ENCODE measurements at regions not wholly inside any gene's neighbourhood (a gene's known extent, or its start where the extent isn't known, plus 50 kb on each side); places are given as distances from the start of the nearest gene placed in this dataset.
"Not testable (repeated sequence)": the region's sequence is repeated elsewhere in the genome, so short reads cannot be mapped to it uniquely, and the experiment has no call there.

DNA sequence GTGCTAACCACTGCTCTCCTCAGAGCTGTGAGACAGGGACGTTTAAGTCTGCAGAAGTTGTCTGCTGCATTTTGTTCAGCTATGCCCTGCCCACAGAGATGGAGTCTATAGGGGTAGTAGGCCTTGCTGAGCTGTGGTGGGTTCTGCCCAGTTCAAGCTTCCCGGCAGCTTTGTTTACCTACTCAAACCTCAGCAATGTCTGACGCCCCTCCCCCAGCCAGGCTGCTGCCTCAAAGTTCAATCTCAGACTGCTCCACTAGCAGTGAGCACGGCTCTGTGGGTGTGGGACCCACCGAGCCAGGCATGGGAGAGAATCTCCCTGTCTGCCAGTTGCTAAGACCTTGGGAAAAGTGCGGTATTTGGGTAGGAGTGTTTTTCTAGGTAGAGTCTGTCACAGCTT lies 387.8 kb upstream of the SLC39A10 start:
- Histone ChIP-seq H3K27me3 (ENCODE audit: insufficient read depth, low read depth, severe bottlenecking) (no peaks in the 10 kb centered on the region), H3K27ac (no peak overlapping the region), H3K4me3 (ENCODE audit: low read depth, low read length) (no peak overlapping the region), H3K36me3 (no peaks in the 10 kb centered on the region), H3K9me3 (ENCODE audit: severe bottlenecking) (no peaks in the 10 kb centered on the region)
- TF ChIP-seq, protein P1, sequence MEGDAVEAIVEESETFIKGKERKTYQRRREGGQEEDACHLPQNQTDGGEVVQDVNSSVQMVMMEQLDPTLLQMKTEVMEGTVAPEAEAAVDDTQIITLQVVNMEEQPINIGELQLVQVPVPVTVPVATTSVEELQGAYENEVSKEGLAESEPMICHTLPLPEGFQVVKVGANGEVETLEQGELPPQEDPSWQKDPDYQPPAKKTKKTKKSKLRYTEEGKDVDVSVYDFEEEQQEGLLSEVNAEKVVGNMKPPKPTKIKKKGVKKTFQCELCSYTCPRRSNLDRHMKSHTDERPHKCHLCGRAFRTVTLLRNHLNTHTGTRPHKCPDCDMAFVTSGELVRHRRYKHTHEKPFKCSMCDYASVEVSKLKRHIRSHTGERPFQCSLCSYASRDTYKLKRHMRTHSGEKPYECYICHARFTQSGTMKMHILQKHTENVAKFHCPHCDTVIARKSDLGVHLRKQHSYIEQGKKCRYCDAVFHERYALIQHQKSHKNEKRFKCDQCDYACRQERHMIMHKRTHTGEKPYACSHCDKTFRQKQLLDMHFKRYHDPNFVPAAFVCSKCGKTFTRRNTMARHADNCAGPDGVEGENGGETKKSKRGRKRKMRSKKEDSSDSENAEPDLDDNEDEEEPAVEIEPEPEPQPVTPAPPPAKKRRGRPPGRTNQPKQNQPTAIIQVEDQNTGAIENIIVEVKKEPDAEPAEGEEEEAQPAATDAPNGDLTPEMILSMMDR (IDR thresholded peaks at IDR 0.05; ENCODE audit: low read depth, low read length): no peak
- DNase-seq: peak; percentile 6

- no peak overlapping the region for H3K4me3 ChIP-seq (ENCODE audit: low read depth, low read length)
- no peak overlapping the region for H3K27ac ChIP-seq
- TF ChIP-seq, protein P1 (IDR thresholded peaks at IDR 0.05; ENCODE audit: low read depth, low read length): no peak
- H3K27me3 ChIP-seq (ENCODE audit: insufficient read depth, low read depth, severe bottlenecking): no peaks in the 10 kb centered on the region
- H3K9me3 ChIP-seq (ENCODE audit: severe bottlenecking): no peaks in the 10 kb centered on the region
- DNase-seq: no peak
- H3K36me3 ChIP-seq: no peaks in the 10 kb centered on the region
These were observed 399.0 kb upstream of the SLC39A10 start for GRCh38 chr2:195257979-195258378.

DNA sequence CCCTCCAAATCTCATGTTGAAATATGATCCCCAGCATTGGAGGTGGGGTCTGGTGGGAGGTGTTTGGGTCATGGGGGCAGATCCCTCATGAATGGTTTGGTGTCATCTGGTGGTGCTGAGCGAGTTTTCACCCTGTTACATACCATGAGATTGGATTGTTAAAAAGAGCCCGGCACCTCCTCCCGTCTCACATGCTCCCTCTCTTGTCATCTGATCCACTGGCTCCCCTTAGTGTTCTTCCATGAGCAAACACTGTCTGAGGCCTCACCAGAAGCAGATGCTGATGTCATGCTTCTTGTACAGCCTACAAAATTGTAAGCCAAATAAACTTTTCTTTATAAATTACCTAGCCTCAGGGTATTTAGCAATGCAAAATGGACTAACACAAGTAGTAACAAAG lies 405.0 kb upstream of the SLC39A10 start:
- Histone ChIP-seq H3K27ac (no peak overlapping the region), H3K4me3 (ENCODE audit: low read depth, low read length) (no peak overlapping the region), H3K36me3 (no peaks in the 10 kb centered on the region), H3K9me3 (ENCODE audit: severe bottlenecking) (no peaks in the 10 kb centered on the region), H3K27me3 (ENCODE audit: insufficient read depth, low read depth, severe bottlenecking) (no peaks in the 10 kb centered on the region)
- DNase-seq: peak; percentile 15
- TF ChIP-seq, protein P1 (IDR thresholded peaks at IDR 0.05; ENCODE audit: low read depth, low read length): no peak

GRCh38 chr2:195251214-195251613 lies 405.8 kb upstream of the SLC39A10 start:
- Histone ChIP-seq H3K36me3 (no peaks in the 10 kb centered on the region), H3K27ac (no peak overlapping the region), H3K4me3 (ENCODE audit: low read depth, low read length) (no peak overlapping the region), H3K9me3 (ENCODE audit: severe bottlenecking) (no peaks in the 10 kb centered on the region), H3K27me3 (ENCODE audit: insufficient read depth, low read depth, severe bottlenecking) (no peaks in the 10 kb centered on the region)
- TF ChIP-seq, protein P1 (IDR thresholded peaks at IDR 0.05; ENCODE audit: low read depth, low read length): no peak
- no peak for DNase-seq

DNA sequence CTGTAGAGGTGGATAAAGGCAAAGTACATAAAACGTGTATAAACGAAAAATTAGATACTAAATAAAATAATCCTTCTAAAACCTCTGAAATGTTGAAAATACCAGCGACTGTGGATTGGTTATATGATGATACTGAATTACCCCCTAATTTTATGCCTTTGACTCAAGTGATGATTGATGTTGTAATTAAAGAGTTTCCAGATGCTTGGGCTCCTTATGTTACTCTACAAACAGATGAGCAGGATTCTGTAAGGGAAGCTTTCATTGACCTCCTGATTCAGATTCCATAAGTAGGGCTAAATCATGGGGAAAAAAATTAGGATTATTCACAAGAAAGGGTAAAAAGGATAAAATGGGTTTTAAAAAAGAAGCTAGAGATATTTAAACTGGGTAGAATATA lies 418.2 kb upstream of the SLC39A10 start:
- no peak overlapping the region for H3K27ac ChIP-seq
- TF ChIP-seq, protein P1 (IDR thresholded peaks at IDR 0.05; ENCODE audit: low read depth, low read length): no peak
- H3K27me3 ChIP-seq (ENCODE audit: insufficient read depth, low read depth, severe bottlenecking): no peaks in the 10 kb centered on the region
- H3K36me3 ChIP-seq: no peaks in the 10 kb centered on the region
- H3K9me3 ChIP-seq (ENCODE audit: severe bottlenecking): no peaks in the 10 kb centered on the region
- no peak overlapping the region for H3K4me3 ChIP-seq (ENCODE audit: low read depth, low read length)
- no peak for DNase-seq

DNA sequence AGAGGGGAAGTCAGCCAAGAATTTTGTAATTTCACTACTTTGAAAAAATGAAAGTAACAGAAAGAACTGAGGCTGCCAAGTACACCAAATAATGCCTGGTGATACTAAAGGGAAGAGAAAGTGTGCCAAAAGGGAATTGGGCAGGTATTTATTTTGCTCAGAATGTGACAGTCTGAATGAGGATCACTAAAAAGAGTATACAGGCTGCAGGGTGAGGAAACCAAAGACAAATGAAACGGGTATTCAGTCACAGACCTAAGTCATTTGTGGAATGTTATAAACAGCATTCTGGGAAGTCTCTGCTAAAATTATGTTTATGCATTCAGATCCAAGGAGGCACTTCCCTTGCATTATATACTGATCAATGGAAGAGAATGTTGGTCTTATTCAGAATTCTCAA lies 418.6 kb upstream of the SLC39A10 start:
- TF ChIP-seq, protein P1 (IDR thresholded peaks at IDR 0.05; ENCODE audit: low read depth, low read length): no peak
- H3K4me3 ChIP-seq (ENCODE audit: low read depth, low read length): no peak overlapping the region
- no peaks in the 10 kb centered on the region for H3K36me3 ChIP-seq
- no peak overlapping the region for H3K27ac ChIP-seq
- no peak for DNase-seq
- no peaks in the 10 kb centered on the region for H3K27me3 ChIP-seq (ENCODE audit: insufficient read depth, low read depth, severe bottlenecking)
- no peaks in the 10 kb centered on the region for H3K9me3 ChIP-seq (ENCODE audit: severe bottlenecking)

GRCh38 chr2:195228547-195228946 lies 428.5 kb upstream of the SLC39A10 start:
- H3K9me3 ChIP-seq (ENCODE audit: severe bottlenecking); H3K36me3 ChIP-seq; H3K4me3 ChIP-seq (ENCODE audit: low read depth, low read length); H3K27me3 ChIP-seq (ENCODE audit: insufficient read depth, low read depth, severe bottlenecking); DNase-seq; H3K27ac ChIP-seq: not testable (repeated sequence)

Measured in WERI-Rb-1 (cell line).